ENCODE measurements at regions not wholly inside any gene's neighbourhood (a gene's known extent, or its start where the extent isn't known, plus 50 kb on each side); places are given as distances from the start of the nearest gene placed in this dataset.

- Histone ChIP-seq H3K27me3 (ENCODE audit: low read length) (no peaks in the 10 kb centered on the region), H3K79me2 (ENCODE audit: insufficient read depth, low read length) (no peaks in the 10 kb centered on the region), H3K27ac (ENCODE audit: low read depth, low read length) (no peak overlapping the region), H3K9me2 (replicated peaks; ENCODE audit: insufficient read depth, low read length) (no peaks in the 10 kb centered on the region), H3K9ac (ENCODE audit: low read length) (no peak overlapping the region), H3K4me3 (ENCODE audit: insufficient read depth, low read length, poor library complexity, severe bottlenecking) (no peak overlapping the region), H4K20me1 (ENCODE audit: low read depth, low read length) (no peaks in the 10 kb centered on the region), H3F3A (ENCODE audit: insufficient read depth) (no peaks in the 10 kb centered on the region), H3K36me3 (ENCODE audit: low read length) (no peaks in the 10 kb centered on the region), H3K4me2 (ENCODE audit: low read depth, low read length, poor library complexity, severe bottlenecking) (no peak overlapping the region), H2AFZ (ENCODE audit: low read depth, low read length, severe bottlenecking) (no peak overlapping the region), H3K9me3 (ENCODE audit: insufficient read depth, low read length) (no peaks in the 10 kb centered on the region)
- TF ChIP-seq CTCF (IDR thresholded peaks at IDR 0.05; ENCODE audit: insufficient read depth, low read length, poor library complexity, severe bottlenecking): no peak
- TF ChIP-seq EZH2phosphoT487 (conservative IDR thresholded peaks at IDR 0.05; ENCODE audit: low read length): no peak
Observed at GRCh38 chr2:81158505-81158904, 854.0 kb upstream of the LRRTM1 start.

DNA sequence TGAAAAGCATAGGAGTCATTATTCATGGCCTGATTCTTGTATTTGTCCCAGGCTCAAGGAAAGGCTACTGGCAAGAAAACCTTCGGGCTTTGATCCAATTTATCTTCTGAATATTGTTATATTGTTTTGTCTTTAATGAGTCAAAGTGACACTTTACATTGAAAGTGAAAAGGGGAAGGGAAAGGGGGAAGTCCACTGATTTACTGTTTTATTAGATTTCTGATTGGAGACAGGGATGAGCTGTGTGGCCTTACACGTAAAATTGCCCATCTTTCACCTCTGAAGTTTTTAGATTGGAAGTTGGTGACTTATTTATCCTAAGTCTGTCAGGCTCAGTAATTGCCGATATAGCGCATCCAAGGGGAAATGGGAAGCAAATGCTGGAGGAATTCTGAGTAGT lies 843.8 kb upstream of the LRRTM1 start:
- Histone ChIP-seq H3K79me2 (ENCODE audit: insufficient read depth, low read length) (no peaks in the 10 kb centered on the region), H3K9ac (ENCODE audit: low read length) (no peak overlapping the region), H3K36me3 (ENCODE audit: low read length) (no peaks in the 10 kb centered on the region), H3K4me2 (ENCODE audit: low read depth, low read length, poor library complexity, severe bottlenecking) (no peak overlapping the region), H4K20me1 (ENCODE audit: low read depth, low read length) (no peaks in the 10 kb centered on the region), H3K27ac (ENCODE audit: low read depth, low read length) (no peak overlapping the region), H3F3A (ENCODE audit: insufficient read depth) (no peaks in the 10 kb centered on the region), H3K4me3 (ENCODE audit: insufficient read depth, low read length, poor library complexity, severe bottlenecking) (no peak overlapping the region), H2AFZ (ENCODE audit: low read depth, low read length, severe bottlenecking) (no peak overlapping the region), H3K27me3 (ENCODE audit: low read length) (no peaks in the 10 kb centered on the region), H3K9me2 (replicated peaks; ENCODE audit: insufficient read depth, low read length) (no peaks in the 10 kb centered on the region), H3K9me3 (ENCODE audit: insufficient read depth, low read length) (no peaks in the 10 kb centered on the region)
- TF ChIP-seq CTCF (IDR thresholded peaks at IDR 0.05; ENCODE audit: insufficient read depth, low read length, poor library complexity, severe bottlenecking): no peak

GRCh38 chr2:81136296-81136695 lies 831.7 kb upstream of the LRRTM1 start:
- H3K9me2 ChIP-seq (replicated peaks; ENCODE audit: insufficient read depth, low read length): no peaks in the 10 kb centered on the region; the same call in 1 of the 2 replicates

More at GRCh38 chr2:81136296-81136695, 831.7 kb upstream of the LRRTM1 start:
- H3F3A ChIP-seq (ENCODE audit: insufficient read depth): no peaks in the 10 kb centered on the region
- H3K79me2 ChIP-seq (ENCODE audit: insufficient read depth, low read length): no peaks in the 10 kb centered on the region
- TF ChIP-seq EZH2phosphoT487 (conservative IDR thresholded peaks at IDR 0.05; ENCODE audit: low read length): no peak
- TF ChIP-seq CTCF (IDR thresholded peaks at IDR 0.05; ENCODE audit: insufficient read depth, low read length, poor library complexity, severe bottlenecking): no peak
- H3K27ac ChIP-seq (ENCODE audit: low read depth, low read length): no peak overlapping the region
- no peaks in the 10 kb centered on the region for H4K20me1 ChIP-seq (ENCODE audit: low read depth, low read length)
- no peak overlapping the region for H3K4me3 ChIP-seq (ENCODE audit: insufficient read depth, low read length, poor library complexity, severe bottlenecking)
- no peak overlapping the region for H2AFZ ChIP-seq (ENCODE audit: low read depth, low read length, severe bottlenecking)
- H3K9ac ChIP-seq (ENCODE audit: low read length): no peak overlapping the region
- H3K4me2 ChIP-seq (ENCODE audit: low read depth, low read length, poor library complexity, severe bottlenecking): no peak overlapping the region
- no peaks in the 10 kb centered on the region for H3K36me3 ChIP-seq (ENCODE audit: low read length)
- H3K9me3 ChIP-seq (ENCODE audit: insufficient read depth, low read length): no peaks in the 10 kb centered on the region
- no peaks in the 10 kb centered on the region for H3K27me3 ChIP-seq (ENCODE audit: low read length)

All from SU-DHL-6 (cell line).